GM19455 (cell line): ENCODE measurements at regions not wholly inside any gene's neighbourhood (a gene's known extent, or its start where the extent isn't known, plus 50 kb on each side); places are given as distances from the start of the nearest gene placed in this dataset.
A peak's percentile ranks its signal among the peaks of the same experiment; 100 is the strongest.

Source experiments
- ATAC-seq: cut with Tn5 transposase; IDR thresholded peaks from one replicate; pipeline ENCODE4 v1.9.1; 2021; ENCODE audit not compliant: unreplicated experiment

GRCh38 chr2:118301248-118301647, 213.0 kb downstream of the INSIG2 start:
- ATAC-seq = no peak

- ATAC-seq = no peak
Measured at GRCh38 chr2:118300832-118301231, 212.6 kb downstream of the INSIG2 start.

- no peak for ATAC-seq
Measured at GRCh38 chr2:118296663-118297062, 208.4 kb downstream of the INSIG2 start.

GRCh38 chr2:118295592-118296390, 207.5 kb downstream of the INSIG2 start:
- ATAC-seq = no peak

- no peak for ATAC-seq
Measured at GRCh38 chr2:118294063-118294462, 205.8 kb downstream of the INSIG2 start.

- ATAC-seq = no peak
Measured at GRCh38 chr2:118292991-118293390, 204.7 kb downstream of the INSIG2 start.

GRCh38 chr2:118291251-118291880, 203.1 kb downstream of the INSIG2 start:
- ATAC-seq = no peak

GRCh38 chr2:118290411-118291250, 202.4 kb downstream of the INSIG2 start:
- no peak for ATAC-seq

- ATAC-seq = no peak
Measured at GRCh38 chr2:118279005-118279404, 190.7 kb downstream of the INSIG2 start.

- no peak for ATAC-seq
Measured at GRCh38 chr2:118278046-118278445, 189.8 kb downstream of the INSIG2 start.

GRCh38 chr2:118274841-118275510, 186.7 kb downstream of the INSIG2 start:
- ATAC-seq = no peak

- no peak for ATAC-seq
Measured at GRCh38 chr2:118272391-118272790, 184.1 kb downstream of the INSIG2 start.

- peak; percentile 59 for ATAC-seq
Measured at GRCh38 chr2:118269408-118270051, 181.3 kb downstream of the INSIG2 start.

- ATAC-seq = no peak
Measured at GRCh38 chr2:118268268-118268667, 180.0 kb downstream of the INSIG2 start.

- ATAC-seq = no peak
Measured at GRCh38 chr2:118265873-118266455, 177.7 kb downstream of the INSIG2 start.

GRCh38 chr2:118264232-118264990, 176.1 kb downstream of the INSIG2 start:
- ATAC-seq = no peak

GRCh38 chr2:118257696-118258095, 169.4 kb downstream of the INSIG2 start:
- no peak for ATAC-seq

- no peak for ATAC-seq
Measured at GRCh38 chr2:118255771-118256372, 167.6 kb downstream of the INSIG2 start.

GRCh38 chr2:118255301-118255700, 167.0 kb downstream of the INSIG2 start:
- ATAC-seq = no peak
